ENCODE measurements at regions not wholly inside any gene's neighbourhood (a gene's known extent, or its start where the extent isn't known, plus 50 kb on each side); places are given as distances from the start of the nearest gene placed in this dataset.

DNA sequence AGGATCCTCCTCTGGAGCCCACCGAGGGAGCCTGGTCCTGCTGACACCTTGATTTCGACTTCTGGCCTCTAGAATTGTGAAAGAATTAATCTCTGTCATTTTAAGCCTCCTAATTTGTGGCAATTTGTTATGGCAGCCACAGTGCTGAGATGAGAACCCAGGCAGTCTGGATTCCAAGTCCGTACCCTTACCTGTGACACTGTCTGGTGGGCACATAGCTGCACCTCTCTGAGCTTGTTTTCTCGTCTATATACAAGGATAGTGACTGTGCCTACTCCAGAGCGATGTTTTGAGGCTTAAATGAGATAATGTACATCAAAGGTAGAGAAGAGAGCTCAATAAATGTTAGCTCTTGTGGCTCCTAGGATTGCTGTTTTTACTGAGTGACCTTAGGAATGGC is 128.4 kb upstream of the MPHOSPH6 start:
- POLR2A ChIA-PET: no interaction called here
- intact Hi-C loops (cut with micrococcal nuclease; ENCODE audit: unreplicated experiment) (no loop called here), in situ Hi-C loops (cut with HindIII; ENCODE audit: low pct_unique_long_range_greater_than_20kb, low sequenced_read_pairs) (no loop called here)

DNA sequence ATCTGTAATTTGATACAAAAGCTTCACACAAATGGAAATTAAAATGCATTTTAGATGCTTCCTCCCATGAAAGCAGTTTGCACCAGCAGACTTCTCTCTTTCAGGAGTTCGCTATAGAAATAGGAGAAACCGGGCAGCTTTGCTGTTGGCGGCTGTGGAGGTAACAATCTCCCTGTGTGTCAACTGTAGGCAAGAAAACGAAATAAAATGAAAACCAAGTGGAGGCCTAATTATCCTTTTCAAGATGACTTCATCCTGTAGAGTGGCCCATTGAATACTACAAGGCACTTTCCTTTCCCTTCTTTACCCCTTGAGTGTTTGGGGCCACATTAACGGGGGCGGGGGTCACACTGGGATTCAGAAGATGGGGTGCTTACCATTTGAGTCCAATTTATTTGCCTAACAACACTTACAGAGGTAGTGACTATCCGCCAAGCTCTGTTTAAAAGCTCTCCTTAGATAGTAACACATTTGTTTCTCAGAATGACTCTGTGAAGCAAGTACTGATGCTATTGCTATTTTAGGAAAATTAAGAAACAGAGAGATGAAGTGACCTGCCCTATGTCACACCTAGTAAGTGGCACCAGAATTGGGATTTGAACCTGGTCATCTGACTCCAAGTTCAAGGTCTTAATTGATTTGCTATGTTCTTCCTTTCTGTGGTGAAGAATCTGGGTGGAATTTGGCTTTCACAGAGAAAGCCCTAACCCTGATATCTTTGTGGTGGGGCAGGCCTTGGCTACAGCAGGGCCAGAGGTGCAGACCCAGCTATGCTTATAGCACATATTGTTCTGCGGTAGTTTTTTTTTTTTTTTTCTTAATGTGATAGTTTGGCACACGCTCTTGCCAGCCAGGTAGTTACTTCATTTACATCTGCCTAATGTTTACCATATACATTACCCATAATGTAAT is 125.5 kb upstream of the MPHOSPH6 start:
- intact Hi-C loops (cut with micrococcal nuclease; ENCODE audit: unreplicated experiment): no loop called here
- H3K4me3 ChIP-seq (ENCODE audit: low read depth in 2 of 2, low read length in 2 of 2): no peak overlapping the region
- no peak for DNase-seq (ENCODE audit: low read depth, low spot score)
- no peaks in the 10 kb centered on the region for H3K9me3 ChIP-seq (ENCODE audit: control insufficient read depth, insufficient read depth, low read depth, low read length)
- ATAC-seq: no peak
- no TSS peak for BruUV-seq (replicated peaks)
- no peak overlapping the region for H3K27ac ChIP-seq (ENCODE audit: low read length)
- H3K27me3 ChIP-seq (ENCODE audit: control insufficient read depth, insufficient read depth, low read length): no peaks in the 10 kb centered on the region
- ChIA-PET CTCF (interaction anchor here (0.5 kb wide), 1 partner anchor 74 kb away, joined by 3 read pairs; no protein-coding TSS in a partner anchor), POLR2A (no interaction called here)
- no peaks in the 10 kb centered on the region for H3K36me3 ChIP-seq (ENCODE audit: control insufficient read depth, insufficient read depth, low read length)
- in situ Hi-C loops (cut with HindIII; ENCODE audit: low pct_unique_long_range_greater_than_20kb, low sequenced_read_pairs): no loop called here
- no peaks in the 10 kb centered on the region for H3K4me1 ChIP-seq (ENCODE audit: control insufficient read depth, insufficient read depth, low read length)
- no peak for TF ChIP-seq POLR2AphosphoS5 (IDR thresholded peaks at IDR 0.05; ENCODE audit: low read depth, low read length)
- TF ChIP-seq, protein P1, sequence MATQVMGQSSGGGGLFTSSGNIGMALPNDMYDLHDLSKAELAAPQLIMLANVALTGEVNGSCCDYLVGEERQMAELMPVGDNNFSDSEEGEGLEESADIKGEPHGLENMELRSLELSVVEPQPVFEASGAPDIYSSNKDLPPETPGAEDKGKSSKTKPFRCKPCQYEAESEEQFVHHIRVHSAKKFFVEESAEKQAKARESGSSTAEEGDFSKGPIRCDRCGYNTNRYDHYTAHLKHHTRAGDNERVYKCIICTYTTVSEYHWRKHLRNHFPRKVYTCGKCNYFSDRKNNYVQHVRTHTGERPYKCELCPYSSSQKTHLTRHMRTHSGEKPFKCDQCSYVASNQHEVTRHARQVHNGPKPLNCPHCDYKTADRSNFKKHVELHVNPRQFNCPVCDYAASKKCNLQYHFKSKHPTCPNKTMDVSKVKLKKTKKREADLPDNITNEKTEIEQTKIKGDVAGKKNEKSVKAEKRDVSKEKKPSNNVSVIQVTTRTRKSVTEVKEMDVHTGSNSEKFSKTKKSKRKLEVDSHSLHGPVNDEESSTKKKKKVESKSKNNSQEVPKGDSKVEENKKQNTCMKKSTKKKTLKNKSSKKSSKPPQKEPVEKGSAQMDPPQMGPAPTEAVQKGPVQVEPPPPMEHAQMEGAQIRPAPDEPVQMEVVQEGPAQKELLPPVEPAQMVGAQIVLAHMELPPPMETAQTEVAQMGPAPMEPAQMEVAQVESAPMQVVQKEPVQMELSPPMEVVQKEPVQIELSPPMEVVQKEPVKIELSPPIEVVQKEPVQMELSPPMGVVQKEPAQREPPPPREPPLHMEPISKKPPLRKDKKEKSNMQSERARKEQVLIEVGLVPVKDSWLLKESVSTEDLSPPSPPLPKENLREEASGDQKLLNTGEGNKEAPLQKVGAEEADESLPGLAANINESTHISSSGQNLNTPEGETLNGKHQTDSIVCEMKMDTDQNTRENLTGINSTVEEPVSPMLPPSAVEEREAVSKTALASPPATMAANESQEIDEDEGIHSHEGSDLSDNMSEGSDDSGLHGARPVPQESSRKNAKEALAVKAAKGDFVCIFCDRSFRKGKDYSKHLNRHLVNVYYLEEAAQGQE (IDR thresholded peaks at IDR 0.05; ENCODE audit: insufficient read depth in 1 of 2, low read depth in 2 of 2, low read length in 1 of 2): no peak
- TF ChIP-seq TCF7L2 (IDR thresholded peaks at IDR 0.05; ENCODE audit: low read depth, low read length): no peak
- no peak for TF ChIP-seq SIN3A (IDR thresholded peaks at IDR 0.05; ENCODE audit: borderline replicate concordance, insufficient read depth, low read depth, low read length)
- TF ChIP-seq, protein P2, sequence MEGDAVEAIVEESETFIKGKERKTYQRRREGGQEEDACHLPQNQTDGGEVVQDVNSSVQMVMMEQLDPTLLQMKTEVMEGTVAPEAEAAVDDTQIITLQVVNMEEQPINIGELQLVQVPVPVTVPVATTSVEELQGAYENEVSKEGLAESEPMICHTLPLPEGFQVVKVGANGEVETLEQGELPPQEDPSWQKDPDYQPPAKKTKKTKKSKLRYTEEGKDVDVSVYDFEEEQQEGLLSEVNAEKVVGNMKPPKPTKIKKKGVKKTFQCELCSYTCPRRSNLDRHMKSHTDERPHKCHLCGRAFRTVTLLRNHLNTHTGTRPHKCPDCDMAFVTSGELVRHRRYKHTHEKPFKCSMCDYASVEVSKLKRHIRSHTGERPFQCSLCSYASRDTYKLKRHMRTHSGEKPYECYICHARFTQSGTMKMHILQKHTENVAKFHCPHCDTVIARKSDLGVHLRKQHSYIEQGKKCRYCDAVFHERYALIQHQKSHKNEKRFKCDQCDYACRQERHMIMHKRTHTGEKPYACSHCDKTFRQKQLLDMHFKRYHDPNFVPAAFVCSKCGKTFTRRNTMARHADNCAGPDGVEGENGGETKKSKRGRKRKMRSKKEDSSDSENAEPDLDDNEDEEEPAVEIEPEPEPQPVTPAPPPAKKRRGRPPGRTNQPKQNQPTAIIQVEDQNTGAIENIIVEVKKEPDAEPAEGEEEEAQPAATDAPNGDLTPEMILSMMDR (IDR thresholded peaks at IDR 0.05): no peak

More for the DNA sequence above, 128.4 kb upstream of the MPHOSPH6 start:
- DNase-seq (ENCODE audit: low read depth, low spot score) (no peak), ATAC-seq (no peak)
- no peaks in the 10 kb centered on the region for H3K9me3 ChIP-seq (ENCODE audit: control insufficient read depth, insufficient read depth, low read depth, low read length)
- H3K4me1 ChIP-seq (ENCODE audit: control insufficient read depth, insufficient read depth, low read length): no peaks in the 10 kb centered on the region
- no peak overlapping the region for H3K27ac ChIP-seq (ENCODE audit: low read length)
- H3K4me3 ChIP-seq (ENCODE audit: low read depth in 2 of 2, low read length in 2 of 2): no peak overlapping the region
- no peak for TF ChIP-seq SIN3A (IDR thresholded peaks at IDR 0.05; ENCODE audit: borderline replicate concordance, insufficient read depth, low read depth, low read length)
- TF ChIP-seq, protein P1 (IDR thresholded peaks at IDR 0.05; ENCODE audit: insufficient read depth in 1 of 2, low read depth in 2 of 2, low read length in 1 of 2): no peak
- TF ChIP-seq, protein P2 (IDR thresholded peaks at IDR 0.05): no peak
- no peak for TF ChIP-seq POLR2AphosphoS5 (IDR thresholded peaks at IDR 0.05; ENCODE audit: low read depth, low read length)
- no peak for TF ChIP-seq TCF7L2 (IDR thresholded peaks at IDR 0.05; ENCODE audit: low read depth, low read length)
- no TSS peak for BruUV-seq (replicated peaks)
- no peaks in the 10 kb centered on the region for H3K27me3 ChIP-seq (ENCODE audit: control insufficient read depth, insufficient read depth, low read length)
- CTCF ChIA-PET: interaction anchor here (0.6 kb wide), 1 partner anchor 218 kb away, joined by 3 read pairs; no protein-coding TSS in a partner anchor
- no peaks in the 10 kb centered on the region for H3K36me3 ChIP-seq (ENCODE audit: control insufficient read depth, insufficient read depth, low read length)
